Suprapubic skin (tissue), 4 donors: ENCODE measurements at regions not wholly inside any gene's neighbourhood (a gene's known extent, or its start where the extent isn't known, plus 50 kb on each side); places are given as distances from the start of the nearest gene placed in this dataset.

Experiments
- CTCF ChIP-seq, 2 donors: fragments of 200-600 bp in 1 of 2; fragments of 450-650 bp in 1 of 2; sonication (generic) in 1 of 2; IDR thresholded peaks; one replicate each; pipeline ENCODE4 v1.5.1; 2016 to 2019; ENCODE audit warnings: antibody characterized with exemption in 2 of 2, mild to moderate bottlenecking in 1 of 2, moderate library complexity in 1 of 2
- POLR2A ChIP-seq, 2 donors: fragments of 450-650 bp; IDR thresholded peaks; one replicate each; pipeline ENCODE4 v1.6.1; 2017; ENCODE audit warnings: antibody characterized with exemption in 2 of 2, mild to moderate bottlenecking in 2 of 2, moderate library complexity in 2 of 2
- POLR2AphosphoS5 ChIP-seq, 3 donors: sonication (generic); formaldehyde crosslinking; IDR thresholded peaks; one replicate each; pipeline ENCODE4 v1.6.1; 2017; ENCODE audit warnings: antibody characterized with exemption in 3 of 3

- TF ChIP-seq CTCF (IDR thresholded peaks at IDR 0.05), result no peak
- no peak for TF ChIP-seq POLR2A (IDR thresholded peaks at IDR 0.05)
- TF ChIP-seq POLR2AphosphoS5 (IDR thresholded peaks at IDR 0.05), result no peak
These were observed 318.9 kb upstream of the TSPY4 start for GRCh38 chrY:9018401-9018800.
